ENCODE measurements at regions not wholly inside any gene's neighbourhood (a gene's known extent, or its start where the extent isn't known, plus 50 kb on each side); places are given as distances from the start of the nearest gene placed in this dataset.

GRCh38 chr13:82749551-82749950 lies 1132.7 kb downstream of the SLITRK1 start:
- no peak for DNase-seq (ENCODE audit: low read depth)
- no peak overlapping the region for H3K4me3 ChIP-seq (ENCODE audit: low read length)
- no peak for TF ChIP-seq CTCF (conservative IDR thresholded peaks at IDR 0.05; ENCODE audit: low read length)

GRCh38 chr13:82747958-82748357 lies 1134.3 kb downstream of the SLITRK1 start:
- DNase-seq (ENCODE audit: low read depth) = peak; percentile 71
- TF ChIP-seq CTCF (conservative IDR thresholded peaks at IDR 0.05; ENCODE audit: low read length) = no peak
- H3K4me3 ChIP-seq (ENCODE audit: low read length) = no peak overlapping the region

GRCh38 chr13:82747291-82747690 lies 1135.0 kb downstream of the SLITRK1 start:
- no peak for TF ChIP-seq CTCF (conservative IDR thresholded peaks at IDR 0.05; ENCODE audit: low read length)
- peak; percentile 48 for DNase-seq (ENCODE audit: low read depth)
- no peak overlapping the region for H3K4me3 ChIP-seq (ENCODE audit: low read length)

GRCh38 chr13:82740442-82740841 lies 1141.8 kb downstream of the SLITRK1 start:
- no peak for DNase-seq (ENCODE audit: low read depth)
- TF ChIP-seq CTCF (conservative IDR thresholded peaks at IDR 0.05; ENCODE audit: low read length) = no peak
- no peak overlapping the region for H3K4me3 ChIP-seq (ENCODE audit: low read length)

GRCh38 chr13:82739881-82740280 lies 1142.4 kb downstream of the SLITRK1 start:
- H3K4me3 ChIP-seq (ENCODE audit: low read length) = no peak overlapping the region
- DNase-seq (ENCODE audit: low read depth) = no peak
- TF ChIP-seq CTCF (conservative IDR thresholded peaks at IDR 0.05; ENCODE audit: low read length) = peak; percentile 39

GRCh38 chr13:82729401-82729800 lies 1152.9 kb downstream of the SLITRK1 start:
- no peak overlapping the region for H3K4me3 ChIP-seq (ENCODE audit: low read length)
- TF ChIP-seq CTCF (conservative IDR thresholded peaks at IDR 0.05; ENCODE audit: low read length) = no peak
- no peak for DNase-seq (ENCODE audit: low read depth)

- no peak for TF ChIP-seq CTCF (conservative IDR thresholded peaks at IDR 0.05; ENCODE audit: low read length)
- no peak overlapping the region for H3K4me3 ChIP-seq (ENCODE audit: low read length)
- peak; percentile 71 for DNase-seq (ENCODE audit: low read depth)
Observed at GRCh38 chr13:82720986-82721385, 1161.3 kb downstream of the SLITRK1 start.

All from AG10803 (cell line).